ENCODE measurements at regions not wholly inside any gene's neighbourhood (a gene's known extent, or its start where the extent isn't known, plus 50 kb on each side); places are given as distances from the start of the nearest gene placed in this dataset.

DNA sequence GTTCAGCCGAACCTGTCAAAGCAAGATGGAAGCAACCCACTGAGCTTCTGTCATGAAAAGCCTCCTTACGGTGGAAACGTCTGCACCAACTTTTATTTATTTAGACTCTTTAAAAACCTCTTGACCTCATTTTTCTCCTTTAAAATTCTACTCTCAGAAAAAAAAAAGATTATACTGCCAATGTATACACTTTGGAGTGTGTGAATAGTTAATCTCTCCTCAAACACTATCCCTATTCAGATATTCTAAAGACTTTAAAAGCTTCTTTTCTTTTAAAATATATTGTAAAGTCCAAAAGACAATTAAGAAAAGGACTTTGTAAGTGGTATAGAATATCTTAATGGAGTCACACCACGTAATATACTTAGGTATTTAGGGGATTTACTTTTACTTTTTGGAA lies 335.2 kb upstream of the SEMA3D start:
- no peak overlapping the region for H3K4me3 ChIP-seq (replicated peaks; ENCODE audit: insufficient read depth, low read length)
- no peak for DNase-seq (ENCODE audit: low read depth in 1 of 2, low spot score in 1 of 2)
- TF ChIP-seq, protein P1, sequence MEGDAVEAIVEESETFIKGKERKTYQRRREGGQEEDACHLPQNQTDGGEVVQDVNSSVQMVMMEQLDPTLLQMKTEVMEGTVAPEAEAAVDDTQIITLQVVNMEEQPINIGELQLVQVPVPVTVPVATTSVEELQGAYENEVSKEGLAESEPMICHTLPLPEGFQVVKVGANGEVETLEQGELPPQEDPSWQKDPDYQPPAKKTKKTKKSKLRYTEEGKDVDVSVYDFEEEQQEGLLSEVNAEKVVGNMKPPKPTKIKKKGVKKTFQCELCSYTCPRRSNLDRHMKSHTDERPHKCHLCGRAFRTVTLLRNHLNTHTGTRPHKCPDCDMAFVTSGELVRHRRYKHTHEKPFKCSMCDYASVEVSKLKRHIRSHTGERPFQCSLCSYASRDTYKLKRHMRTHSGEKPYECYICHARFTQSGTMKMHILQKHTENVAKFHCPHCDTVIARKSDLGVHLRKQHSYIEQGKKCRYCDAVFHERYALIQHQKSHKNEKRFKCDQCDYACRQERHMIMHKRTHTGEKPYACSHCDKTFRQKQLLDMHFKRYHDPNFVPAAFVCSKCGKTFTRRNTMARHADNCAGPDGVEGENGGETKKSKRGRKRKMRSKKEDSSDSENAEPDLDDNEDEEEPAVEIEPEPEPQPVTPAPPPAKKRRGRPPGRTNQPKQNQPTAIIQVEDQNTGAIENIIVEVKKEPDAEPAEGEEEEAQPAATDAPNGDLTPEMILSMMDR (IDR thresholded peaks at IDR 0.05; ENCODE audit: insufficient read depth, low read length), result no peak
- TF ChIP-seq POLR2AphosphoS5 (IDR thresholded peaks at IDR 0.05; ENCODE audit: low read depth), result no peak
- TF ChIP-seq, protein P2, sequence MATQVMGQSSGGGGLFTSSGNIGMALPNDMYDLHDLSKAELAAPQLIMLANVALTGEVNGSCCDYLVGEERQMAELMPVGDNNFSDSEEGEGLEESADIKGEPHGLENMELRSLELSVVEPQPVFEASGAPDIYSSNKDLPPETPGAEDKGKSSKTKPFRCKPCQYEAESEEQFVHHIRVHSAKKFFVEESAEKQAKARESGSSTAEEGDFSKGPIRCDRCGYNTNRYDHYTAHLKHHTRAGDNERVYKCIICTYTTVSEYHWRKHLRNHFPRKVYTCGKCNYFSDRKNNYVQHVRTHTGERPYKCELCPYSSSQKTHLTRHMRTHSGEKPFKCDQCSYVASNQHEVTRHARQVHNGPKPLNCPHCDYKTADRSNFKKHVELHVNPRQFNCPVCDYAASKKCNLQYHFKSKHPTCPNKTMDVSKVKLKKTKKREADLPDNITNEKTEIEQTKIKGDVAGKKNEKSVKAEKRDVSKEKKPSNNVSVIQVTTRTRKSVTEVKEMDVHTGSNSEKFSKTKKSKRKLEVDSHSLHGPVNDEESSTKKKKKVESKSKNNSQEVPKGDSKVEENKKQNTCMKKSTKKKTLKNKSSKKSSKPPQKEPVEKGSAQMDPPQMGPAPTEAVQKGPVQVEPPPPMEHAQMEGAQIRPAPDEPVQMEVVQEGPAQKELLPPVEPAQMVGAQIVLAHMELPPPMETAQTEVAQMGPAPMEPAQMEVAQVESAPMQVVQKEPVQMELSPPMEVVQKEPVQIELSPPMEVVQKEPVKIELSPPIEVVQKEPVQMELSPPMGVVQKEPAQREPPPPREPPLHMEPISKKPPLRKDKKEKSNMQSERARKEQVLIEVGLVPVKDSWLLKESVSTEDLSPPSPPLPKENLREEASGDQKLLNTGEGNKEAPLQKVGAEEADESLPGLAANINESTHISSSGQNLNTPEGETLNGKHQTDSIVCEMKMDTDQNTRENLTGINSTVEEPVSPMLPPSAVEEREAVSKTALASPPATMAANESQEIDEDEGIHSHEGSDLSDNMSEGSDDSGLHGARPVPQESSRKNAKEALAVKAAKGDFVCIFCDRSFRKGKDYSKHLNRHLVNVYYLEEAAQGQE (IDR thresholded peaks at IDR 0.05; ENCODE audit: insufficient replicate concordance, low read depth), result no peak
- no peak for TF ChIP-seq SPI1 (IDR thresholded peaks at IDR 0.05; ENCODE audit: borderline replicate concordance, low read depth)
- H3K27ac ChIP-seq (replicated peaks), result no peak overlapping the region
- H3K27me3 ChIP-seq (ENCODE audit: insufficient read depth, poor library complexity, severe bottlenecking), result no peaks in the 10 kb centered on the region

DNA sequence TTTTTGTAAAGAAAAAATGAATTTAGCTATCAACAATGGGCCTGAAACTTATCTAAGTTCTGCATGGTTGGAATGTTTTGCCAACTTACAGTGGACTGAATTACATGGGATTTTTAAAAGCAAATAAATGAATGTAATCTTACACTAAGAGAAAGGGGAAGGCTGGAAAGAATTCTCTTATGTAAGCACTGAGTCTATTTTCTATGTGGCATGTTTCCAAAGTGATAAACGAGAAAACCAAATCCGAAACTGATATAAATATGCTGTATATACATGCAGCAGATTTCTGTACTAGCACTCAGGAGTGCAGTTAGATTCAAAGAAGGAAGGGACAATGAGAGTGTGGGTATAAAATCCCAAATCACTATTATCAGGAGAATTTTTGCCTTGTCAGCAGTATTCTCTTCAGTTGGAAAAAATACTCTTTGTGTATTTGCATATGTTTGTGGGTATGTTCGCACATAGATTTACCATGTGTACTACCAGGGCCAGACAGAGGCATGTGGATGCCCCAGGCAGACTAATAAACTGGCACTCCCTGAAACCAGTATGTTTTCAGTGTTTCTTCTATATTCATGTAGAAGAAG lies 334.3 kb upstream of the SEMA3D start:
- Histone ChIP-seq H3K27me3 (ENCODE audit: insufficient read depth, poor library complexity, severe bottlenecking) (no peaks in the 10 kb centered on the region), H3K4me3 (replicated peaks; ENCODE audit: insufficient read depth, low read length) (no peak overlapping the region), H3K27ac (replicated peaks) (no peak overlapping the region)
- no peak for TF ChIP-seq POLR2AphosphoS5 (IDR thresholded peaks at IDR 0.05; ENCODE audit: low read depth)
- TF ChIP-seq GABPA (IDR thresholded peaks at IDR 0.05; ENCODE audit: low read depth), result no peak
- TF ChIP-seq, protein P1 (IDR thresholded peaks at IDR 0.05; ENCODE audit: insufficient read depth, low read length), result no peak
- no peak for TF ChIP-seq SPI1 (IDR thresholded peaks at IDR 0.05; ENCODE audit: borderline replicate concordance, low read depth)
- TF ChIP-seq, protein P2 (IDR thresholded peaks at IDR 0.05; ENCODE audit: insufficient replicate concordance, low read depth), result no peak
- DNase-seq (ENCODE audit: low read depth in 1 of 2, low spot score in 1 of 2), result no peak

DNA sequence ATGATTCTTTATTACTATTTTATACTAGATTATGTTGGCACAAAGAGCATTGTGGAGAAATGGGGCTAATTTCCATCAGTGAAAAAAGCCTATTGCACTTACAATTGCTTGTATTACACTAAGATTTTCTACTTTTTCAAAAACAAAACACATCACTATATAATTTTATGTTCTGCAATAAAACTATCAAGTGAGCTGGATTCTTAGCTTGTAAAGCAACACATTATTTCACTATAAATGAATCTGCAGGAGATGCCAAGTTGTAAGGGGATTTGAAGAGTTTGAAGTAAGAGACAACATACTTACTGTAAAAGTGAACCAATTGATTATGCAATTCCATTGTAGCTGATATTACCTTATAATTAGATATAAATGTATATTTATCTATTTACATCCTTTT lies 333.3 kb upstream of the SEMA3D start:
- Histone ChIP-seq H3K4me3 (replicated peaks; ENCODE audit: insufficient read depth, low read length) (no peak overlapping the region), H3K27ac (replicated peaks) (no peak overlapping the region), H3K27me3 (ENCODE audit: insufficient read depth, poor library complexity, severe bottlenecking) (no peaks in the 10 kb centered on the region)
- TF ChIP-seq, protein P2 (IDR thresholded peaks at IDR 0.05; ENCODE audit: insufficient replicate concordance, low read depth), result no peak
- no peak for TF ChIP-seq SPI1 (IDR thresholded peaks at IDR 0.05; ENCODE audit: borderline replicate concordance, low read depth)
- TF ChIP-seq, protein P1 (IDR thresholded peaks at IDR 0.05; ENCODE audit: insufficient read depth, low read length), result no peak
- TF ChIP-seq POLR2AphosphoS5 (IDR thresholded peaks at IDR 0.05; ENCODE audit: low read depth), result no peak
- TF ChIP-seq GABPA (IDR thresholded peaks at IDR 0.05; ENCODE audit: low read depth), result no peak
- no peak for DNase-seq (ENCODE audit: low read depth in 1 of 2, low spot score in 1 of 2)

Measured in HL-60 (cell line).